ENCODE measurements at regions not wholly inside any gene's neighbourhood (a gene's known extent, or its start where the extent isn't known, plus 50 kb on each side); places are given as distances from the start of the nearest gene placed in this dataset.

DNA sequence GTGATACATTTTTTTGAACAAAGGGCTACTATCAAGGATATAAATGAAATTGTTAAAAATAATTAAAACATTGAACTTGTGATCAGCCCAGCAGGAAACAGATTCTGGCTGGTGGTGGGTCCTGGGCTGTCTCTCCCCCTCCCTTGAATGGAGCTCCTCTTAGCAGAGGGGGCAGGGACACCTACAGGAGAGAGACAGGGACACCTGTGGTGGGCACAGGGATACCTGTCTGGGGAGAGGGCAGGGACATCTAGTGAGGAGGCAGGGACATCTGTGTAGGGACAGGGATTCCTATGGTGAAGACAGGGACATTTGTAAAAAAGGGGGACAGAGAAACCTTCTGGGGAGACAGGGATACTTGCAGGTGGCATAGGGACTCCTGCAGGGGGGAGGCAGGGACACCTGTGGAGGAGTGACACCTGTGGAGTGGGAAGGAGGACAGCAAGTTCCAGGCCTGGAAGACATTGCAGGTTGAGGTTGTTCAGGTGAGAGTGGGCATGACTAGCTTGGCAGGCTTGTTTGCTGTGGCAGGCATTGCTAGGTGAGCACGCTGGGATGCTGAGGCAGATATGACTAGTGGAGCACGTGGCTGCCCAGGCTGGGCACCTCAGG, 264.2 kb downstream of the IRX2 start:
- DNase-seq: no peak

DNA sequence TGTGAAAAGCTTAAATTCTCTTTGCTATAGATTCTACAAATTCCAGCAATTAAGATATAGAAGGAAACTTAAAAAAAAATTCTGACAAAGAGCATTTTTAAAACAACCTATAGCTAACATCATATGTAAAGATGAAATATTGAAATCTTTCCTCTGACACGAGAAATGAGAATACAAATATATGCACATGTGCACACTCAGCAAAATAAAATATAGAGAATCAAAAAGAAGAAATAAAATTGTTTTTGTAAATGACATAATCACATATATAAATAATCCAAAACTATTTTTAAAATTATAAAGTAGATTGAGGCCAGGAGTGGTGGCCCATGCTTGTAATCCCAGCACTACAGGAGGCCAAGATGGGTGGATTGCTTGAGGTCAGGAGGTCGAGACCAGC, 265.1 kb downstream of the IRX2 start:
- DNase-seq: no peak

DNA sequence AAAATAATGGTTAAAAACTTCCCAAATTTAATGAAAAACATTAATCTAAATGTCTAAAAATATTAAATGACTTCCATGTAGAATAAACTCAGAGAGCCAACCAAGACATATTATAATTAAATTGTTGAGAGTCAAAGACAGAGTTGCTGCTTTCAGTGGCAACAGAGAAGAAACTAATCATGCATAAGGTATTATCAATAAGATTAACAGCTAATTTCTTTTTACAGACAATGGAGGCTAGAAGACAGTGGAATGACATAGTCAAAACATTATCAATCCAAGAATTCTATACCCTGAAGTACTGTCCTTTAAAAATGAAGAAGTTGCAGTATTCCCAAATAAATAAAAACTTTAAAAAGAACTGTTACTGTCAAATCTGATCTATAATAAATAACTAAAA, 268.7 kb downstream of the IRX2 start:
- DNase-seq: no peak

DNA sequence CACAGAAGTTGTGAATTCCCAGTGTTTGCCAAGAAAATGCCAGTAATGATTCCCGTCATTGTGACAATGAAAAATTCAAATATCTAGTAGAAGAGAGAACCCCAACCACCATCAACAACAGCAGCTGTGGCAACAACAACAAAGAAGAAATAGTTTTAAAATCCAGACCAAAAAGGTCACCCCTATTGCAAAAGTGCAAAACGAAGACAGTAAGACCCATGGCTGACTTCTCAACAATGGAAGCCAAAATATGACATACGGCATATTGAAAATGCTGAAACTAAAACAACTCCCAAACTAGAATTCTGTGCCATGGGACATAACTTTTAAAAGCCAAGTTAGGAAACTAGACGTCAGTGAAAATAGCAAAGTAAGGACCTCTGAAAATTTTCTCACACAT, 270.6 kb downstream of the IRX2 start:
- no peak for DNase-seq

DNA sequence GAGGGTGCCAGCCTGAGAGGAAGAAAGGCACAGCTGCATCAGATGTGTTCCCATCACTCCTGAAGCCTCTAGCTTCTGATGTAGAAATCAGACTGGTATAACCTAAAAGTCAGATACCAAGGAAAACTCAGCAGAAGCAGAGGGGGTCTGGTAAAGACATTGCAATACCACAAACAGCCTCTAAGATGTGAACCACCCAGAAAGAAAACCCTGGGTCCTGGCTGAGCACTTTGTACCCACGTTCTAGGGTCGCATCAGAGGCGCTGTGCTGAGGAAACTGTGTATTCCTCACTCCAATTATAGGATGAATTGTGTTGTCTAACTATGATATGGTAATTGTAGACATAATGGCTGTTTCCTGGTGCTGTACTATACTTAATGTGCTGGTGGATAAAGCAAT, 275.6 kb downstream of the IRX2 start:
- no peak for DNase-seq

DNA sequence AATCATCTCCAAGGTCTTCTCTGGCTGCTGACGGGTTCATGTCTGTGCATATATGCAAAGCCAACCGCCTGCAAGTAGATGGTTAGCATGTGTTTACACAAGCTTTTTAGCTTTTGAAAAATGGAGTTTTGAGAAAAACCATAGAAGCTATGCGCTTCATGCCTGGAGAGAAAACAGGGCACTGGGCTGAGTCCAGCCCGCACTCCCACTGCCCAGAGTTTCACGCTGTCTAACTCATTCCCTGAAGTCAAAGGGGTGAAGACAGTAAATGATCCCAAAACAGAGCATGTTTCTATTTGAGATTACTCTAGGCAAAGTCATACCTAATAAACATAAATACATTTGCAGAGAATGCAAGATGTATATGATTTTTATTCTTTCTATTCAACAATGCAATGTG, 278.8 kb downstream of the IRX2 start:
- DNase-seq: no peak

DNA sequence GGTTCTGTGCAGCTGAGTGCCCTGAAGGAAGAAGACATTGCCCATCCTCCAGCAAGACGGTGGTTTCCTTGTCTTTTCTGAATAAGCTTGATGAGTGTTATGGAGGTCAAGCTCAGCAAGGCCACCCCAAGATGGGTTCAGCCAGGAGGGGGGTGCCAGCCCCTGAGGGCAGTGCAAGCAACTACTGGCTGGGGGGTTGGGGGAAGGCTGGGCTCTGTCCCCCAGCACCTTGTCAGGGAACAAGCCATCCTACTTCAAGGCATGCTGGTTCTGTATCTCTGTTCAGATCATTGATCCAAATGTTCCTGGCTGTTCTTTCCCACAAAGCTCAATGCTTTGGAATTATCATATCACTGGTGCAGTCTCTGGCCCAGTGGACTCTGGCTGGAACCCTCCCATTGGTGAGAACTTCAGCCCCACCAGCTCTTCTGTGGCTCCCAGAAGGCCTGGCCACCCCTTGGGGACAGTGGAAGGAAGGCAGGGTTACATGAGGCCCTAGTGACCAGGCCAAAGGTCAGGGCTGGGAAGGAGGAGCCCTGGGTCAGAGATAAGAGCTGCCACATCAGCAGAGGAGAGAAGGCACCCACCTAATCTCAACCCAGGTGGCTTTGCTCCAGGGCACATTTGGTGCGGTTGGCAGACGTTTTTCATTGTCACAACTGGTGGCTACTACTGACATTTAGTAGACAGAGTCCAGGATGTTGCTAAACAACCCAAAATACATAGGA, 280.2 kb downstream of the IRX2 start:
- no peak for DNase-seq

DNA sequence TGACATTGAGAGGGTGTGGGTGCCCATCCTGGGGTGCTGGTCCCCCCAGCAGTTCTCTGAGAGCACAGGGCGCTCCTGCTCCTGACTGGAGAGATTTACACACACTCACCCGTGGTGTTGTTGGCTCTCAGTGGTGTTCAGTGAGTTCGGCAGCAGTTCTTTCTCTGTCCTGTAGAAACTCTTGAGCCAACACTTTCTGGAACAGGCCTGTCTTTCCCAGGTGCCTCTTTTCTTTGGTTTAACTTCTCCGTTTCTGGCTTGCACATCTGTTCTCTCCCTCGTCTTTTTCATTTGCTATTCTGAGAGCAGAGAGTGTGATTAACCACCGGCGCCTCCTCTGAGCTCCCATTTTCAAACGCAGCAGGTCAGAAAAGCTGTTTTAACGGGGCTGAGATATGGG, 284.5 kb downstream of the IRX2 start:
- no peak for DNase-seq

DNA sequence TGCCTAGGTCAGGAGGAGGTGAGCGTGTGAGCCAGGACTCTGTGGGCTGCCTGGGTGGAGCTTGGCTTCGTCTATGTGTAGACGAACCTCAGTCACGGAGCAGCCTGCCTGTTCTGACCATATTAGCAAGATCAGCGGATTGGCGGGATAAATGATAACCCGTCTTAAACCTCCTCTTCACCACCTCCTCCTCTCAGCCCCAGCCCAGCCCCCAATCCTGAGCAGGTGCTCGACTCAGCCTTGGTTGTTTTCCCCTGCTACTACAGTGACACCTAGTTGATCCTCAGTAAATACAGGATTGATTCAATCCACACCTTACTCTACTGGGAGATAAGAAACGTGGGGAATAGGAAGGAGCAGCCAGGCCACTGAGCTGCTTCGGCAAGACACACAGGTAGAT, 286.1 kb downstream of the IRX2 start:
- no peak for DNase-seq

DNA sequence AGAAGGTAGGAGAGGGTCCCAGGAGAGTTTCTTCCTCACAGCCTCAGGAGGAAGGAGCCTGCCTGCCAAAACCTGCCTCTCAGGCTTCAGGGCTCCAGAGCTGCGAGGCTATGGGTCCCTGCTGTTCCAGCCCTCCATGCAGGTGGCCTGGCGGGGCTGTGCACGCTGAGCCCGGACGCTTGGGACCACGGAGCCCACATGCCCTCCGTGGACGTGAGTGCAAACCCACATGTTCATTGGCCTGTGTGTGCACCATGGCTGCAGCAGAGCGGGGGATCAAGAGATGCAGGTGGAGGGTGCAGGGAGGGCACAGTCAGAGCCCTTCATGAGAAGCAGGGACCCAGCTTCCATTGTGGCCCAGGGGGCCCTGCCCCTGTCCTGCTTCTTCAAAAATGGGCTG, 287.3 kb downstream of the IRX2 start:
- no peak for DNase-seq

DNA sequence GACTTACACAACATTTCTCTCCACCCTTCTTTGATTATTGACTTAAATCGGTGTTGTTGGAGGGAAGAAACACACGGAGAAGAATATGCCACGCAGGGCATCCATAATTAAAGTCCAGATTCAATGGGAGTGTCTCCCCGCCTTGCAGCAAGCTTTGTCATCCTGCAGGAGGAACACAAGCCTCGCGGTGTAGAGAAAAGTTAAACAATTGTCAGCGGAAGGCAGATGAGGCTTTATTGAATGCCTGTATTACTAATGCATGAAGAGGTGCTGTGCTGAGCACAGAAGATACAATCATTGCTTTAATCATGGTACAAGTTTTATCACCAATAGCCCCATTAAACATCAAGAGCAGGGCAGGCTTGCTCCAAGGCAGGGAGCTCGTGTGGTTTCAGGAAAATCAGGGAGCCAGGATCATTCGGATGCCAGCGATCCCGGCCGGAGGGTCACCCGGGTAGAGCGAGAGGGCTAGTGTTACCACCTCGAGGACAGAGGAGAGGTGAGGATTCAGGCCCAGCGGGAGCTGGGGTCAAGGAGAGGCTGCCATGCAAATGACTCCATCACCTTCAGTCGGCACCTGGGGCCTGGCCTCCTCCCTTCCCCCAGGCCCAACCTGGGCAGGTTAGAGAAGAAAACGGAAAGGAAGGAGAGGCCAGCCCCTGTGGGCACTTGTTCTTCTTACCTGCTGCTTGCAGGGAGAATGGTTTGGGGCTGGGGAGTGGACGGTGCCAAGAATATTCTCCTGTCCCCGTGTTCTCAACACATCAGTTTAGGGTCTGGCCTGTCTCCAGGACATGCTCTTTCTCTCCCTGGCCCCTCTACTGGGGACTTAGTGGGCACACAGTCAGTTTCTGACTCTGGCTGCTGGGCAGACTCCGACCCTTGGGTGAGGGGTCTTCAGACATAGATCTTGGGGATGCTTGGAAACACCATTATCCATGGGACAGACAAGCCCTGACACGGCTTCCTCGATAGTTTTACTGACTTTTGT, 289.5 kb downstream of the IRX2 start:
- no peak for DNase-seq

DNA sequence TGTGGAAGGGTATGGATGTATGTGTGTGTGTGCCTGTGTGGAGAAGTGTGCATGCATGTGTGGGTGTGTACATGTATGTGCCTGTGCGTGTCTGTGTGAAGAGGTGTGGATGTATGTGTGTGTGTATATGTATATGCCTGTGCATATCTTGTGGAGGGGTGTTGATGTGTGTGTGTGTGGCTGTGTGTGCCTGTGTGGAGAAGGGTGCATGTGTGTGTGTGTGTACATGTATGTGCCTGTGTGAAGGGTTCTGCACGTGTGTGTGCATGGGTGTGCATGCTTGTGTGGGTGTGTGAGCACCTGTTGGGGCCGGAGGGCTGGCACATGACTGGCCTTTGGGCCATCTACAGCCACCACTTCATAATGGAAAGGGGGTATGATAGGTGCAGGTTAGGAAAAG, 291.4 kb downstream of the IRX2 start:
- no peak for DNase-seq

DNA sequence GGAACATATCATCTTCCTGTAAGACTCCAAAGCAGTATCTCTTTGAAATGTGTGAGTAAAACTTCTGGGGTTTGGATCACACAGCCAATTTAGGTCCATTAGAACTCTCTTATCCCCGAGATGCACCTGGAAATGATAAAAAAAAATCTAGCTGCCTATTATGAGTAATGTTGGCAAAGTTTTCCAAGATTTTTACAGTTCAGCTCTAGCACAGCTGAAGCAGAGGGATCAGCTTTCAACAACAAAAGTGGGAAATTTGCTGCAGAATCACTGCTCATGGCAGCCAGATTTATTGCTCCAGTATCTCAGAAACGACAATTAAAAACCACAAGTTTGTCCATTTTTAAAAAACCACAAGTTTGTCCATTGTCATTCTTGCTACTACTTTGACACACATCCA, 292.2 kb downstream of the IRX2 start:
- no peak for DNase-seq

DNA sequence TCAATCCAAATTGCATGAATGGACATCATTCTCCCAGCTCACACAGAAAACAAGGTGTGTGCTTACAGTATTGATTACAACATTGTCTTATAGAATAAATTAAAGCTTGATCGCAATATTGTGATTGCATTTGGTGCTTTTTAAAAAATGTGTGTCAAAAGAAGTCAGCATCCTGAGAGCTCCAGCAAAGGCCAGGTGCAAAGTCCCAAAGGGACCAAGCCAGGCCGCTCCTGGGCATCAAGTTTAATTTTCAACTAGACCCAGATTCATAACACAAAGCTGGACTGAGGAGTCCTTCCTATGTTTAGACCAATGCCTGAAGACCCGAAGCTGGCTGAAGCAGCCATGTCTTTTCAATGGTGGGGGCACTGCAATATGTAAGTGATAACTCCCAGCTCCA, 295.6 kb downstream of the IRX2 start:
- DNase-seq: no peak

DNA sequence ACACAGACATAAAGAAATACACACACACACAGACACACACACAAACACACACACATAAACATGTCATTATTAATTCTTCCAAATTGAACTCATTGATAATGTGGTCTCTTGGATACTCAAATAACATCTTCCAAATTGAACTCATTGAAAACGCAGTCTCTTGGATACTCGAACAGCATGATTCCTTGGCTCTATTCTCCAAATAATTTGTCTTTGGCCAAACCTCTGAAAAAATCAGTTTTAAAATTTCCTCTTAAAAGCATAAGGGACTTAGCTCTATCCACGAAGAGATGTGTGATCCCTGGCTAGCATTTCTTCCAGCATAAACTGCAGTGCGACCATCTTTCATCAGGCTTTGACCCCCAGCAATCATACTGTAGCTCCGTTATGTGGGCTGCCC, 296.6 kb downstream of the IRX2 start:
- no peak for DNase-seq

DNA sequence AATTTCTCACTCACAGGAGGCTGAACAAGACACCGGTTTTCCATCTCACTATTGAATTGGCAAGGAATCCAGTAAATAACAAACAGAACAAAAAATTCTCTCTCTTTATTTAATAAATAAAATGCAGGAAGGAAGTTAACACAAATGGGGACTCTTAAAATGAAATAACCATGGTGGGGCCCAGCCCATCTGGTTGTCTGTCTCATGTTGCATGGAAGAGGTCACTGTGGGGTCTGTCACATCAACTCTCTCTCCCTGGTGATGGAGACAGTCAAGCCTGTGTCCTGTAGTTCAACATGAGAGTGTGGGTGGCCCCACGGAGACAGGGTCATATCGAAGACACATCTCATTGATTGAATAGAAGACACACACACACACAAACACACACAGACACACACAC, 297.7 kb downstream of the IRX2 start:
- DNase-seq: no peak

DNA sequence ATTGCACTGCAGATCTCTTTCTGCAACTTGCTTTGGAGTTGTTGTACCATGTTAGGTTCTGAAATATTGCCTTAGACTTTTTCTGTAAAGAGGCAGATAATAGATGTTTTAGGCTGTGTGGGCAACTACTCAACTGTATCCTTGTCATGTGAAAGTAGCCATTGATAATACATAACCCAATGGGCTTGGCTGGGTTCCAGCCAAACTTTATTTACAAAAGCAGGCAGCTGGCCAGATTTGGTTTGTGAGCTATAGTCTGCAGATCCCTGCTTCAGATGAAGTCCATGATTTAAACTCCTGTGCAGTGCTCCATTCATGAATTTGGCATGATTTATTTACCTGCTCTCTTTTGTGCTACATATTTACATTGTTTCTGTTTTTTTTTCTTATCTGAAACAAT, 300.4 kb downstream of the IRX2 start:
- DNase-seq: no peak

DNA sequence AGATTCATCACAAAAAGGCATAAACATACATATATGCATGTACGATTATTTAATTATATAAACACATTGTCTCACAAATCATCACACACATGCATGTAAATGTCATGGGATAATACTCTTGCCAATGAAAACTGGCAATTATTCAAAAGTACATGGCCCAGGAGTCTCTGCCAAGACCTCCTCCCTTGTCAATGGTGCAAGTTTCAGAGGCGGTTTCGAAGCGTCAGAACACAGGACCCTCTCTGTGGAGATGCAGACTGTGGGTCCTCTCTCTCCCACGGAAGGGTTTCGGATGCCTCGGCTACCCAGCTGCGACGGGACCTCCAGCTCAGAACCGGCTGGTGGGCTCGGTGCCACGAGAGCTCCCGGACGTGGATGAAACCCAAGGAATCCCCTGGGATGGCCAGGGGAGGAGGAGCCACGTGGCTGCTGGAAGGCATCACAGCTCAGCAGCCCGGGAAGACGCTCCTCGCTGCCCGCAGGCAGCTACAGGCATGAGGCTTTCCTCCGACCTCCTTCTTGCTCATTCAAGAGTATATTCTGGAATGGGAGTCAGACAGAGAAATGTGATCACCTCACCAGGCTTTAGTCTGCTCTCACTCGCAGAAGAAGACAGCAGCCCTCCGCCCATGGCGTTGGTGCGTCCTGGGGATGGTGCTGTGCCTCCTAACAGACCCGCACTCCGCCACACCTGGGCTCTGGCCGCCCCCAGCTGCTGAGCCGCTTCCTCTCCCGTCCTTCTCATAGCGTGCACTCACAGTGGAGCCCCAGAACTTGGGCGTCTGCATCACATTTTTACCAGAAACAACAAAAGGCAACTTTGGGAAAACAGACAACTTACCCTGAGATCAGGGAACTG, 308.8 kb downstream of the IRX2 start:
- no peak for DNase-seq

DNA sequence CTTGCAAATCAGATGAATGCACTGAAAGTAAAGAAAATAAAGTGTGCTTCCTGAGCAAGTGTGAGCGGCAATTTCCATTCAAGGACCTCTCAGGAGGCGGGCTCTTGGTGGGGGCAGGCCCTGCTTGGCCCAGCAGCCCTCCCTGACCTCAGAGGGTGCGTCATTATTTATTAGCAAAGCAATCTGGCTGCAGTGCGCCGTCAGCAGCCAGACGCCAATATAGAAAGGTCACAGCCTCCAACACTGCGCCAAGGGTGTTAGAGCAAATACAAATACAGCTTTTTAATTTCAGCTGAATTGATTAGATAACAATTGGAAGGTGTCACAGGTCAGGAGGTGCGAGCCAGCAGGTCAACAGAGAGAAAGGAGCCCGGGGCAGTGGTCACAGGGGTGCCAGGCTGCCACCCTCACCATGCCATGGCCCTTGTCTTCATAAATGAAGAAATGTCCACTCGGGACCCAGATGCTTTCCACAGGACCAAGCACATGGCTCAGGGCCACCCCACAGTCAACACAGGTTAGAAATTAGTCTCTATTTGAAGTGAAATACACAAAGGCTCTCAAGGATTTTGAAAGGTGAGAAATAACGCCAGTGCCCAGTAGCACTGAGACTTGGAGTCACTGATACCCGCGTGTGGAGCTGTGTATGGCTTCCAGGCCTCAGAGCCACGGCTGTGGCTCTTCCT, 309.8 kb downstream of the IRX2 start:
- DNase-seq: no peak

DNA sequence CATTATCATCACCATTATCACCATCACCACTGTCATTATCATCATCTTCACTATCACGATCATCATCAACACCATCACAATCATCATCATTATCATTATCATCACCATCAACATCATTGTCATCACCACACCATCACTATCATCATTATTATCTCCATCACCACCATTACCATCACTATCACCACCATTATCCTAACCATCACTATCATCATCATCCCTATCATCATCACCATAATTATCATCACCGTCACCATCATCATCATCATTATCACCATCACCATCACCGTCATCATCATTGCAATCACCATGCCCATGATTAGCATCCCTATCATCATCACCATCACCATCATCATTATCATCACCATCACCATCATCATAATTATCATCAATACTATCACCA, 311.9 kb downstream of the IRX2 start:
- DNase-seq: no peak

DNA sequence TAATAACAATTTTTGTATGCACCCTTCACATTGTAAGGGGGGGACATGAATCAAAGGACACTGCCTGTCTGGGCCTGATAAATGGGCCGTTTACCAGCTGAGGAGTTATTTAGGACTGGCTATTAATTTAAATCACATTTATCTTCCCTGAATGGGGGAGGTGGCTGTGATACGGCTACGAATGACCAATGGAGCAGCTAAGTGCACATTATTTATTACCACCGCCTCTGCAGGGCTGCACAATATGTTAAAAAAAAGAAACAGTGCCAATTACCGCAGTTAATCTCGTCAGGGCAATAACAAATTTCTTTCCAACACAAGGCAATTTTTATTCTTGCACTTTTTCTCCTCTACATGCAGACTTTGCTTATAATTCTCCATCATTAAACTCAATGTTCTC, 318.4 kb downstream of the IRX2 start:
- no peak for DNase-seq
